Tibial artery (tissue), 4 donors: ENCODE measurements at regions not wholly inside any gene's neighbourhood (a gene's known extent, or its start where the extent isn't known, plus 50 kb on each side); places are given as distances from the start of the nearest gene placed in this dataset.

Source experiments
- DNase-seq, 2 donors: peaks; one replicate each; pipeline ENCODE4 v3.0.0-alpha.2; 2019
- H3K27ac ChIP-seq, 2 donors: fragments of 200-600 bp; sonication (generic) in 1 of 2; 1 replicate in 1 of 2; 2 replicates in 1 of 2; pipeline ENCODE4 v1.5.1; 2018 to 2019; ENCODE audit warnings: mild to moderate bottlenecking in 1 of 2
- H3K27me3 ChIP-seq, 2 donors: fragments of 200-600 bp; sonication (generic) in 1 of 2; one replicate each; pipeline versions ENCODE4 v1.5.1 to v1.6.0; 2016 to 2019
- H3K36me3 ChIP-seq, 3 donors: fragments of 200-600 bp; sonication (generic) in 2 of 3; one replicate each; pipeline ENCODE4 v1.5.1; 2016 to 2019; ENCODE audit warnings: mild to moderate bottlenecking in 2 of 3
- H3K4me1 ChIP-seq, 4 donors: fragments of 200-600 bp; sonication (generic) in 2 of 4; 1 replicate in 3 of 4; 2 replicates in 1 of 4; pipeline ENCODE4 v1.5.1; 2016 to 2019
- H3K4me3 ChIP-seq, 2 donors: fragments of 200-600 bp; sonication (generic) in 1 of 2; 1 replicate in 1 of 2; 2 replicates in 1 of 2; pipeline ENCODE4 v1.5.1; 2018 to 2019; ENCODE audit warnings: mild to moderate bottlenecking in 2 of 2
- H3K9me3 ChIP-seq, 3 donors: fragments of 200-600 bp; sonication (generic) in 1 of 3; one replicate each; pipeline ENCODE4 v1.5.1; 2016 to 2019
- CTCF ChIP-seq, 2 experiments: fragments of 200-600 bp in 1 of 2; fragments of 450-650 bp in 1 of 2; IDR thresholded peaks; one replicate each; pipeline ENCODE4 v1.5.1; 2017 to 2019; ENCODE audit warnings: antibody characterized with exemption in 2 of 2, mild to moderate bottlenecking in 1 of 2, moderate library complexity in 1 of 2
- intact Hi-C: fragments of 100-400 bp; cut with DNase I; formaldehyde crosslinking; loops from one replicate; pipeline ENCODE4 v1.15.0; 2023; ENCODE audit warnings: low total_unique reads

DNA sequence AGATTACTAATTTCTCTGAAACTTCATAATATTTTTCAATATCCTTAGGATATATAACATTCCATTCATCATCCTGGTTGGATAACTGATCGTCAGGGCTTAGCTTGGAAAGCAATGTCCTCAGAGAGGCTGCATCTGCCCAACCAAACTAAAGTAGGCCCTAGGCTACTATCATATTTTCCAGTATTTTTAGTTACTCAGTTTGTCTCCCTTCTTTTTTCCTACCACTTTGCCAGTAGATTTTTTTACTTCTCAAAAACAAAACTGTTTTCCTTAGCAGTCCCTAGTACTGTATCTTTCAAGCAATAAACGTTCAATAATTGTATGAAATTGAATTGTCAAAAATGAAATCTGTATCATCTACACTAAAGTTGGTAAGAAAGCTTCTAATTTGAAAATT lies 452.0 kb downstream of the TFEC start:
- intact Hi-C loops, result no loop called here
- no peak for DNase-seq
- TF ChIP-seq CTCF (IDR thresholded peaks at IDR 0.05), result no peak
- H3K9me3 ChIP-seq, result no peaks in the 10 kb centered on the region
- H3K27ac ChIP-seq, result no peak overlapping the region
- H3K4me3 ChIP-seq, result no peak overlapping the region
- H3K36me3 ChIP-seq, result no peaks in the 10 kb centered on the region
- H3K27me3 ChIP-seq, result no peaks in the 10 kb centered on the region
- H3K4me1 ChIP-seq, result no peaks in the 10 kb centered on the region

GRCh38 chr7:115574681-115575291 lies 455.8 kb downstream of the TFEC start:
- no peaks in the 10 kb centered on the region for H3K27me3 ChIP-seq
- H3K9me3 ChIP-seq, result no peaks in the 10 kb centered on the region
- intact Hi-C loops, result no loop called here
- peaks cover 0 to 2% (median 0%) of the 10 kb centered on the region in 4 donors for H3K4me1 ChIP-seq
- no peak overlapping the region for H3K4me3 ChIP-seq
- no peaks in the 10 kb centered on the region for H3K36me3 ChIP-seq
- no peak for TF ChIP-seq CTCF (IDR thresholded peaks at IDR 0.05)
- no peak overlapping the region for H3K27ac ChIP-seq
- no peak for DNase-seq

DNA sequence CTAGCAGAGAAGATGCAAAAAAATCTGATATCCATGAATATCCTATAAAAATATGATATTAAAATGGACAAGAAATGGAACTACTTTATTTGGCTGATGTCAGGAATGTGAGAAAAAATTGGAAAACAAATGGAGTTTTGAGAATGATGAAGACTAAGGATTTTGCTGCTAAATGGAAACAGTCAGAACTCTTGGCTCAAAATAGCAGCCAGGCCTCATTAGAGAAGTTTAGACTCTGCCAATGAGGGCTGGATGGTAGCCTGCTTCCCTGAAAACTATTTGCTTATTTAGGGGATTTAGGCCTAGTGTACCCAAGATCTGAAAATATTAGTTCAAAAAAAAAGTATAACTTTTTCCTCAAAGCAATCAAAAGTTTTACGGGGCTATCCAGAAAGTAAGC lies 458.5 kb downstream of the TFEC start:
- no peaks in the 10 kb centered on the region for H3K36me3 ChIP-seq
- peaks cover 0 to 4% (median 0%) of the 10 kb centered on the region in 4 donors for H3K4me1 ChIP-seq
- H3K27me3 ChIP-seq, result no peaks in the 10 kb centered on the region
- DNase-seq, result no peak
- no peak overlapping the region for H3K27ac ChIP-seq
- intact Hi-C loops, result no loop called here
- H3K9me3 ChIP-seq, result no peaks in the 10 kb centered on the region
- no peak overlapping the region for H3K4me3 ChIP-seq
- TF ChIP-seq CTCF (IDR thresholded peaks at IDR 0.05), result no peak

DNA sequence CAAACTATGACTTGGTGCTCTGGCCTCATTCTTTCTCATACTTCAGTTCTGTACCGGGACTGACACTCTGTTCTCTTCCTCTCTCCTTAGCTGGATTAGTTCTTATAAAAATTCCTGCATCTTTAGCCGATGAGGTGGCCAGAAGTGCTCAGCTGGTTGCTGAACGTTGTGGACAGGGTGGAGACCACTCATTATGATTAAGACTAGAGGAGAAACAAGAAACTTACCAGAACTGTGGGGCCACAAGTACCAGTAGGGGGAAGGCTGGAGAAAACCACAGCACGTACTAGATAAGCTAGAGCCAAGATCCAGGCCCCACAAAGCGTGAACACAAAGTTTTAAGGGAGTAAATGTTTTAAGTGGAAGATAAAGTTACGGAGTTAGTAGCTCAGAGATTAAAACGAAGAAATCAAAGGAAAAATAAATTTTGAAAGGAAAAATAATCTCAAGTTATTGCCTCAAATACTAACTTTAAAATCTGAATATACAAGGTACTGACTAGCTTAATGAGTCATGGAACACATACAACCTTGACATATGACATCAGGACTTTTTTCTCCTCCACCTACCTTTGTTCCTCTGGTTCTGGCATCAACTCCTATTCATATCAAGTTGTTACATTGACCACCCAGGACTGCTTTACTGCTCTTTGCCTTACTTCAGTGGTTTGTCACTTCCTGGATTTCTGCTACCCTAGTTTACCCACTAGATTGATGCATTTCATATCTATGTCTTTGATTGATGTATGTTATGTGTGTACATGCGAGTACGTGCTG lies 469.0 kb downstream of the TFEC start:
- H3K9me3 ChIP-seq, result no peaks in the 10 kb centered on the region
- no peak for TF ChIP-seq CTCF (IDR thresholded peaks at IDR 0.05)
- DNase-seq, result no peak
- intact Hi-C loops, result no loop called here
- H3K27ac ChIP-seq, result no peak overlapping the region
- no peaks in the 10 kb centered on the region for H3K4me1 ChIP-seq
- H3K27me3 ChIP-seq, result no peaks in the 10 kb centered on the region
- H3K4me3 ChIP-seq, result no peak overlapping the region
- H3K36me3 ChIP-seq, result no peaks in the 10 kb centered on the region

DNA sequence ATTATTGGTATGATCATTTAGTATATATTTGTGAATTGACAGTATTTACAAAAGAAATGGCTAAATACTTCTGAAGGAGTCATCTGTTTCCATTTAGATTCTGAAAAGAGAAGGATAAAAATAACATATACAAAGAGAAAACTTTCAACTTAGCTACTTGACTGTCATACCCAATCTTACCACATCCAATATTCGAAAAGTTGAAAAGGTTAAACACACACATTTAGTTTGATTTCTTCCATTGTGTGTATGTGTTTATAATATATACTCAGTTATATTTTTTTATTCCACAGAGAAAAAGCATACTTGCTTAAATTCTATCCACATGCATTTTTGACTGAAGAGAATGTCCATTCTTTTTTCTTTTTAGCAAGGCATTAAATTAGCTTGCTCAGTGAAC lies 470.7 kb downstream of the TFEC start:
- Histone ChIP-seq H3K9me3 (no peaks in the 10 kb centered on the region), H3K27ac (no peak overlapping the region)
- DNase-seq, result no peak

More for the DNA sequence above, 470.7 kb downstream of the TFEC start:
- Histone ChIP-seq H3K36me3 (no peaks in the 10 kb centered on the region), H3K4me1 (no peaks in the 10 kb centered on the region), H3K27me3 (no peaks in the 10 kb centered on the region), H3K4me3 (no peak overlapping the region)
- no peak for TF ChIP-seq CTCF (IDR thresholded peaks at IDR 0.05)
- intact Hi-C loops, result no loop called here
